Prostate gland (tissue), 2 donors: ENCODE measurements at regions not wholly inside any gene's neighbourhood (a gene's known extent, or its start where the extent isn't known, plus 50 kb on each side); places are given as distances from the start of the nearest gene placed in this dataset.

ENCODE experiments used
- CTCF ChIP-seq, 4 experiments: fragments of 200-600 bp in 2 of 4; fragments of 450-650 bp in 2 of 4; sonication (generic) in 2 of 4; IDR thresholded peaks; 1 replicate in 3 of 4; 2 replicates in 1 of 4; pipeline ENCODE4 v1.5.1; 2016 to 2019; ENCODE audit warnings: antibody characterized with exemption in 4 of 4, mild to moderate bottlenecking in 2 of 4, moderate library complexity in 2 of 4
- POLR2A ChIP-seq: fragments of 450-650 bp; IDR thresholded peaks from one replicate; pipeline ENCODE4 v1.6.1; 2016; ENCODE audit warnings: antibody characterized with exemption, mild to moderate bottlenecking
- POLR2AphosphoS5 ChIP-seq: sonication (generic); formaldehyde crosslinking; IDR thresholded peaks from one replicate; pipeline ENCODE4 v1.6.1; 2017; ENCODE audit warnings: antibody characterized with exemption

GRCh38 chr7:3242398-3242972 is 58.6 kb upstream of the SDK1 start:
- TF ChIP-seq CTCF (IDR thresholded peaks at IDR 0.05) (no peak), POLR2A (no peak), POLR2AphosphoS5 (no peak)
